Liver (tissue), 8 donors: ENCODE measurements at regions not wholly inside any gene's neighbourhood (a gene's known extent, or its start where the extent isn't known, plus 50 kb on each side); places are given as distances from the start of the nearest gene placed in this dataset.

ENCODE experiments used
- DNase-seq: peaks from one replicate; pipeline ENCODE4 v3.0.0-alpha.2; 2017; ENCODE audit warnings: low spot score
- H3K27ac ChIP-seq, 2 donors: one replicate each; pipeline ENCODE4 v1.7.0; 2013; ENCODE audit warnings: inconsistent platforms in 2 of 2, low read length in 2 of 2, control low read depth in 1 of 2, low read depth in 1 of 2, mild to moderate bottlenecking in 1 of 2
- H3K27me3 ChIP-seq, 4 donors: one replicate each; pipeline versions ENCODE4 v1.6.1 to v1.7.0; 2013; ENCODE audit warnings: low read length in 3 of 4, inconsistent platforms in 1 of 4, mild to moderate bottlenecking in 1 of 4, moderate library complexity in 1 of 4; ENCODE audit not compliant: control insufficient read depth in 4 of 4, insufficient read depth in 4 of 4
- H3K36me3 ChIP-seq, 4 donors: one replicate each; pipeline versions ENCODE4 v1.6.1 to v1.7.0; 2013; ENCODE audit warnings: low read length in 3 of 4, mild to moderate bottlenecking in 3 of 4, low read depth in 1 of 4, moderate library complexity in 1 of 4; ENCODE audit not compliant: control insufficient read depth in 4 of 4, insufficient read depth in 3 of 4
- H3K4me1 ChIP-seq, 4 donors: one replicate each; pipeline versions ENCODE4 v1.6.1 to v1.7.0; 2013; ENCODE audit warnings: low read length in 3 of 4, mild to moderate bottlenecking in 3 of 4, moderate library complexity in 1 of 4; ENCODE audit not compliant: control insufficient read depth in 4 of 4, insufficient read depth in 4 of 4
- H3K4me3 ChIP-seq, 3 donors: one replicate each; pipeline versions ENCODE4 v1.6.1 to v1.7.0; 2013; ENCODE audit warnings: low read length in 3 of 3, control low read depth in 1 of 3, low read depth in 1 of 3, mild to moderate bottlenecking in 1 of 3
- H3K9ac ChIP-seq, 2 donors: one replicate each; pipeline ENCODE4 v1.7.0; 2013; ENCODE audit warnings: low read length in 2 of 2, mild to moderate bottlenecking in 2 of 2, moderate library complexity in 2 of 2, control low read depth in 1 of 2, low read depth in 1 of 2
- H3K9me3 ChIP-seq, 4 donors: one replicate each; pipeline versions ENCODE4 v1.6.1 to v1.7.0; 2013; ENCODE audit warnings: low read length in 3 of 4; ENCODE audit not compliant: control insufficient read depth in 4 of 4
- ATF3 ChIP-seq: IDR thresholded peaks from 2 replicates; pipeline ENCODE4 v1.6.1; 2016; ENCODE audit warnings: antibody characterized with exemption
- CTCF ChIP-seq: fragments of 150-350 bp; IDR thresholded peaks from 2 replicates; pipeline ENCODE4 v1.5.1; 2017; ENCODE audit warnings: improper control_type of control experiment, low read depth, low read length; ENCODE audit not compliant: missing input control
- EGR1 ChIP-seq, 2 donors: IDR thresholded peaks; 2 replicates each; pipeline ENCODE4 v1.6.1; 2016 to 2018; ENCODE audit warnings: antibody characterized with exemption in 2 of 2, low read depth in 2 of 2
- FOXA1 ChIP-seq: IDR thresholded peaks from 2 replicates; pipeline ENCODE4 v1.6.1; 2016; ENCODE audit warnings: antibody characterized with exemption
- FOXA2 ChIP-seq: IDR thresholded peaks from 2 replicates; pipeline ENCODE4 v1.6.1; 2016; ENCODE audit warnings: antibody characterized with exemption
- GABPA ChIP-seq, 2 donors: IDR thresholded peaks in 1 of 2; conservative IDR thresholded peaks in 1 of 2; 2 replicates each; pipeline ENCODE4 v1.6.1; 2016; ENCODE audit warnings: antibody characterized with exemption in 2 of 2, mild to moderate bottlenecking in 1 of 2, moderate library complexity in 1 of 2
- HNF4A ChIP-seq, 2 donors: conservative IDR thresholded peaks; 2 replicates each; pipeline ENCODE4 v1.6.1; 2016; ENCODE audit warnings: antibody characterized with exemption in 2 of 2, mild to moderate bottlenecking in 2 of 2
- HNF4G ChIP-seq: IDR thresholded peaks from 2 replicates; pipeline ENCODE4 v1.6.1; 2016; ENCODE audit warnings: antibody characterized with exemption
- JUND ChIP-seq, 2 donors: IDR thresholded peaks; 2 replicates each; pipeline ENCODE4 v1.6.1; 2016; ENCODE audit warnings: antibody characterized with exemption in 2 of 2
- MAX ChIP-seq: IDR thresholded peaks from 2 replicates; pipeline ENCODE4 v1.6.1; 2016; ENCODE audit warnings: antibody characterized with exemption
- NR2F2 ChIP-seq: IDR thresholded peaks from 2 replicates; pipeline ENCODE4 v1.6.1; 2016; ENCODE audit warnings: antibody characterized with exemption
- RAD21 ChIP-seq, 2 donors: IDR thresholded peaks; 2 replicates each; pipeline ENCODE4 v1.6.1; 2016; ENCODE audit warnings: antibody characterized with exemption in 2 of 2, mild to moderate bottlenecking in 2 of 2
- REST ChIP-seq: IDR thresholded peaks from 2 replicates; pipeline ENCODE4 v1.6.1; 2016; ENCODE audit warnings: antibody characterized with exemption, mild to moderate bottlenecking
- RXRA ChIP-seq, 2 donors: IDR thresholded peaks; 2 replicates each; pipeline ENCODE4 v1.6.1; 2017 to 2018; ENCODE audit warnings: antibody characterized with exemption in 2 of 2, mild to moderate bottlenecking in 1 of 2
- SP1 ChIP-seq: IDR thresholded peaks from 2 replicates; pipeline ENCODE4 v1.6.1; 2018; ENCODE audit warnings: antibody characterized with exemption, mild to moderate bottlenecking
- TAF1 ChIP-seq: conservative IDR thresholded peaks from 2 replicates; pipeline ENCODE4 v1.6.1; 2016; ENCODE audit warnings: antibody characterized with exemption, mild to moderate bottlenecking
- YY1 ChIP-seq: IDR thresholded peaks from 2 replicates; pipeline ENCODE4 v1.6.1; 2016; ENCODE audit warnings: antibody characterized with exemption, mild to moderate bottlenecking
- ZBTB33 ChIP-seq: IDR thresholded peaks from 2 replicates; pipeline ENCODE4 v1.6.1; 2016; ENCODE audit warnings: antibody characterized with exemption
- WGBS: extraction: QIAGEN DNeasy Blood & Tissue Kit; methylation state at CpG from one replicate; pipeline ENCODE4 v1.1.7; 2013; 5-methylcytosine and 5-hydroxymethylcytosine counted together
- donor health status: healthy.
- donor health status: healthy.
- donor health status: healthy.
- donor health status: healthy.
- donor health status: healthy.

GRCh38 chr4:149279776-149280175 is 535.9 kb downstream of the IQCM start:
- Histone ChIP-seq H3K9me3 (no peaks in the 10 kb centered on the region), H3K4me1 (no peaks in the 10 kb centered on the region), H3K27me3 (no peaks in the 10 kb centered on the region), H3K4me3 (no peak overlapping the region), H3K27ac (peak overlapping the region in 1 of 2 donors; percentile 25), H3K36me3 (no peaks in the 10 kb centered on the region), H3K9ac (no peak overlapping the region)
- TF ChIP-seq RXRA (IDR thresholded peaks at IDR 0.05) (no peak), FOXA2 (no peak), HNF4G (no peak), HNF4A (conservative IDR thresholded peaks at IDR 0.05) (no peak), JUND (IDR thresholded peaks at IDR 0.05) (no peak), TAF1 (no peak), REST (no peak), YY1 (no peak), FOXA1 (no peak), MAX (no peak), ATF3 (no peak), RAD21 (IDR thresholded peaks at IDR 0.05) (no peak), GABPA (IDR thresholded peaks at IDR 0.05 in 1 of 2, conservative IDR thresholded peaks at IDR 0.05 in 1 of 2) (no peak), CTCF (no peak), ZBTB33 (no peak), SP1 (no peak)
- WGBS, result 56% methylated on average over 4 of the region's 4 CpGs
- no peak for DNase-seq

GRCh38 chr4:149279331-149279730 is 536.3 kb downstream of the IQCM start:
- no peak for TF ChIP-seq YY1
- no peak for TF ChIP-seq GABPA (IDR thresholded peaks at IDR 0.05 in 1 of 2, conservative IDR thresholded peaks at IDR 0.05 in 1 of 2)
- TF ChIP-seq RAD21 (IDR thresholded peaks at IDR 0.05), result no peak
- TF ChIP-seq EGR1 (IDR thresholded peaks at IDR 0.05; ENCODE audit: low read depth in 2 of 2), result no peak
- no peak for TF ChIP-seq RXRA (IDR thresholded peaks at IDR 0.05)
- no peak for TF ChIP-seq NR2F2
- TF ChIP-seq HNF4A (conservative IDR thresholded peaks at IDR 0.05), result no peak
- TF ChIP-seq FOXA1, result no peak
- TF ChIP-seq ZBTB33, result no peak
- TF ChIP-seq CTCF, result no peak
- no peak for TF ChIP-seq MAX
- no peaks in the 10 kb centered on the region for H3K36me3 ChIP-seq

More at GRCh38 chr4:149279331-149279730, 536.3 kb downstream of the IQCM start:
- Histone ChIP-seq H3K27me3 (no peaks in the 10 kb centered on the region), H3K27ac (peak overlapping the region in 1 of 2 donors; percentile 25), H3K9ac (no peak overlapping the region), H3K4me1 (no peaks in the 10 kb centered on the region), H3K9me3 (no peaks in the 10 kb centered on the region), H3K4me3 (no peak overlapping the region)
- DNase-seq, result no peak
- WGBS, result 83% methylated on average over 7 of the region's 7 CpGs
